ENCODE measurements at regions not wholly inside any gene's neighbourhood (a gene's known extent, or its start where the extent isn't known, plus 50 kb on each side); places are given as distances from the start of the nearest gene placed in this dataset.
"Not testable (repeated sequence)": the region's sequence is repeated elsewhere in the genome, so short reads cannot be mapped to it uniquely, and the experiment has no call there.

DNA sequence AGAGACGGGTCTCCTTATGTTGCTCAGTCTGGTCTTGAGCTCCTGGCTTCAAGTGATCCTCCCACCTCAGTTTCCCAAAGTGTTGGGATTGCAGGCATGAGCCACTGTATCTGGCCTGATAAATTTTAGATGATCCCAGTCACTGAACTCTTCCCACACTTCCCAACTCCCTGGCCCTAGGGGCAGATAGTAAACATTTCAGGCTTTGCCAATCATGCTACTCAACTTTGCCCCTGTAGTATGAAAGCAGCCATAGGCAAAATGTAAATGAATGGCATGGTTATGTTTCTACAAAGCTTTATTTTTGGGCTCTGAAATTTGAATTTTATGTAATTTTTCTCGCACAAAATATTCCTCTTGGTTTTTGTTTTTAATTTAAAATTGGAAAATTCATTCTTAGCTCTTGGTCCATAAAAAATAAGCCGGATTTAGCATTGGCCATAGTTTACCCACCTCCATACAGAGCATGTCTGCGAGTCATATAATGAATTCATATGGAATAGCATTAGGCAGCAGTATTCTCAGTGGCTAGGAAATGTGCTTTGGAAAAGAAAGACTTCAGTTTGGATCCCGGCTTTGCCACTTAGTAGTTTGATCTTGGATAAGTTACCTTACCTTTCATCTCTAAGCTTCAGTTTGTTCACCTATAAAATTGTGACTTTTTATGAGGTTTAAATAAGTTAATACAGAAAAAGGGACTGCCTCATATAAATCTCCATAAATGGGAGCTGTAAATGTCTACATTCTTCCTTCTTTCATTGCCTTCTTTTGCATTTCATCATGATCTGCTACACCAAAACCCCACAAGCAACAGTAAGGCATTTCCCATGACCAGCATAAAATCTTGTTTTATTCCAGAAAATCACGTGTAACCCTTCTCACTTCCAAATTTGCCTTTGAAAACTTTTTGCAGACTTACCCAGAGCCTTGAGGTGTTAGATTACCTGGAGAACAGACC is 360.3 kb upstream of the TPM1 start:
- TF ChIP-seq, protein P1, sequence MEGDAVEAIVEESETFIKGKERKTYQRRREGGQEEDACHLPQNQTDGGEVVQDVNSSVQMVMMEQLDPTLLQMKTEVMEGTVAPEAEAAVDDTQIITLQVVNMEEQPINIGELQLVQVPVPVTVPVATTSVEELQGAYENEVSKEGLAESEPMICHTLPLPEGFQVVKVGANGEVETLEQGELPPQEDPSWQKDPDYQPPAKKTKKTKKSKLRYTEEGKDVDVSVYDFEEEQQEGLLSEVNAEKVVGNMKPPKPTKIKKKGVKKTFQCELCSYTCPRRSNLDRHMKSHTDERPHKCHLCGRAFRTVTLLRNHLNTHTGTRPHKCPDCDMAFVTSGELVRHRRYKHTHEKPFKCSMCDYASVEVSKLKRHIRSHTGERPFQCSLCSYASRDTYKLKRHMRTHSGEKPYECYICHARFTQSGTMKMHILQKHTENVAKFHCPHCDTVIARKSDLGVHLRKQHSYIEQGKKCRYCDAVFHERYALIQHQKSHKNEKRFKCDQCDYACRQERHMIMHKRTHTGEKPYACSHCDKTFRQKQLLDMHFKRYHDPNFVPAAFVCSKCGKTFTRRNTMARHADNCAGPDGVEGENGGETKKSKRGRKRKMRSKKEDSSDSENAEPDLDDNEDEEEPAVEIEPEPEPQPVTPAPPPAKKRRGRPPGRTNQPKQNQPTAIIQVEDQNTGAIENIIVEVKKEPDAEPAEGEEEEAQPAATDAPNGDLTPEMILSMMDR (IDR thresholded peaks at IDR 0.05; ENCODE audit: borderline replicate concordance), result no peak
- intact Hi-C loops (cut with micrococcal nuclease), result no loop called here

DNA sequence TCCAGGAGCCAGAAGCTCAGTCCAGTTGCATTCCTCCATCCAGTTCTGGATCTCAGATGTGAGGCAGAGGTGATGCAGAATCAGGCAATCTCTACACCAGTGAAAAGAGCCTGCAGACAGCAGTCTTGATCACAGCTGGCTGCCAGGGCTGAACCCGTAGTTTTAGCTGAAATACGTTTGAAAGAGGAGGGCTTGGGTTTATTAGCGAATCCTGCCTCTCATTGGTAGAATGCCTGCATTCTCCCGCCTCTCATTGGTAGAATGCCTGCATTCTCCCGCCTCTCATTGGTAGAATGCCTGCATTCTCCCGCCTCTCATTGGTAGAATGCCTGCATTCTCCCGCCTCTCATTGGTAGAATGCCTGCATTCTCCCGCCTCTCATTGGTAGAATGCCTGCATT is 359.4 kb upstream of the TPM1 start:
- H3K27ac ChIP-seq (replicated peaks); H3K27me3 ChIP-seq (ENCODE audit: low read depth); H3K4me3 ChIP-seq; H3K9me3 ChIP-seq (replicated peaks); DNase-seq; intact Hi-C loops (cut with micrococcal nuclease): not testable (repeated sequence)
- H3K4me1 ChIP-seq, result peaks cover 16% of the 10 kb centered on the region
- H3K36me3 ChIP-seq, result peaks cover 24% of the 10 kb centered on the region

More for the DNA sequence above, 360.3 kb upstream of the TPM1 start:
- H3K4me3 ChIP-seq, result no peak overlapping the region
- H3K27me3 ChIP-seq (ENCODE audit: low read depth), result no peaks in the 10 kb centered on the region
- DNase-seq, result no peak
- H3K9me3 ChIP-seq (replicated peaks), result peaks cover 4% of the 10 kb centered on the region
- H3K36me3 ChIP-seq, result peaks cover 23% of the 10 kb centered on the region
- no peak overlapping the region for H3K27ac ChIP-seq (replicated peaks)
- peaks cover 16% of the 10 kb centered on the region for H3K4me1 ChIP-seq

DNA sequence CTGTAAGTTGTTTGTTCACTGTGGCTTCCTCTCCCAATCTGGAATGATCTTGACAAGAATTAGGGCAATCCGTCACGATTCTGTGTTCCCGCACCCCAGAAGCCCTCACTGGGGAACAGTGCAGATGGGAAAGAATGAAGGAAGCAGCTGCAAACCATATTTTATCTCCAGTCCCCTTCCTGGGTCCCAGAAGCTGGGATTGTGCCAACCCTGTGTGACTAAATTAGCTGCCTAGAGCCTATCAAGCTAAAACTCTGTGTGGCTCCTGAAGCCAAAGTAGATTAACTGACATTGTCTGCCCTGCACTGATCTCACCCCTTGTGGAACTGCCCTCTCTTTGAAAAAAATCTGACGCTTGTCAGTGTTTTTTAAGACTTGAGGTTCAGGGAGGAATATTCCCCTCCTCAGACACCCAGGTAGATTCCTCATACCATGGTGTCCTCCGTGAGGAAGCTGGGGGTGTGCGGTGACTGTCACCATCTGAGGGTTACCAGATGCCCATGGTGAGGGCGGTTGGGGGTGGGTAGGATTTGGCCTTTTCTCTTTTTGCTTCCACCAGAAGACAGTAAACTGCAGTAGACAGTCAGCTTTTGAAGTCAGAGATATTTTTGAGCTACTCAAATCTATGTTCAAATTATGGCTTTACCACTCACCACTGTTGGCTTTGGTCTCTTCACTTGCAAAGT is 358.3 kb upstream of the TPM1 start:
- peaks cover 15% of the 10 kb centered on the region for H3K36me3 ChIP-seq
- H3K27me3 ChIP-seq (ENCODE audit: low read depth), result no peaks in the 10 kb centered on the region
- peak overlapping the region; percentile 63 for H3K27ac ChIP-seq (replicated peaks)
- H3K4me3 ChIP-seq, result no peak overlapping the region
- peaks cover under 1% of the 10 kb centered on the region for H3K9me3 ChIP-seq (replicated peaks)
- no peak for DNase-seq
- intact Hi-C loops (cut with micrococcal nuclease), result no loop called here
- peaks cover 16% of the 10 kb centered on the region for H3K4me1 ChIP-seq
- TF ChIP-seq, protein P1 (IDR thresholded peaks at IDR 0.05; ENCODE audit: borderline replicate concordance), result no peak

DNA sequence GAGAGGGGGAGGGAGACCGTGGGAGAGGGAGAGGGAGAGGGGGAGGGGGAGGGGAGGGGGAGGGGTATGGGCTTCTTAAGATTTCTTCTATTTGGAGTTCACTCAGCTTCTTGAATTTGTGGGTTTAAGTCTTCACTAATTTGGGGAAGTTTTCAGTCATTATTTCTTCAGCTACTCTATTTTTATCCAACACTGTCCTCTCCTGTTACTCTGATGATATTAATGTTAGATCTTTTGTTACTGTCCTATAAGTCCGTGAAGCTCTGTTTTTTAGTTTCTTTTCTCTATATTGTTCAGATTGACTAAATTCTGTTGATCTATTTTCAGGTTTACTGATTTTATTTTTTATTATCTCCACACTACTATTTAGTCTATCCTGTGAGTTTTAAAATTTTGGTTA is 351.5 kb upstream of the TPM1 start:
- intact Hi-C loops (cut with micrococcal nuclease), result no loop called here
- Histone ChIP-seq H3K36me3 (peaks cover 46% of the 10 kb centered on the region), H3K9me3 (replicated peaks) (no peaks in the 10 kb centered on the region), H3K27ac (replicated peaks) (no peak overlapping the region), H3K4me1 (no peaks in the 10 kb centered on the region), H3K27me3 (ENCODE audit: low read depth) (no peaks in the 10 kb centered on the region), H3K4me3 (no peak overlapping the region)
- DNase-seq, result no peak
- TF ChIP-seq, protein P1 (IDR thresholded peaks at IDR 0.05; ENCODE audit: borderline replicate concordance), result peak; percentile 30

DNA sequence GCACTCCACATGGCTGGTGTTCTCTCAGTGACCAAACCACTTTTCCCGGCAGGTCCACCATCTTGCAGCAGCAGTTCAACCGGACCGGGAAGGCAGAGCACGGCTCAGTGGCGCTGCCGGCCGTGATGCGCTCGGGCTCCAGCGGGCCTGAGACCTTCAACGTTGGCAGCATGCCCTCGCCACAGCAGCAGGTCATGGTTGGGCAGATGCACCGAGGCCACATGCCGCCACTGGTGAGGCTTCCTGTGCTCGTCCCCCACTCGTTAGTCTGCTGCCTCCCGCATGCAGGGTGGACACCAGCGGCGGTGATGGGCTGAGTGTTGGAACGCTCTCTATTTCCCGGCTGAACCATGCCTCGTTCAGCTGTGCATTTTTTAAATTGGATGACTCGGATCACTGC is 344.9 kb upstream of the TPM1 start:
- TF ChIP-seq, protein P1 (IDR thresholded peaks at IDR 0.05; ENCODE audit: borderline replicate concordance), result no peak
- Histone ChIP-seq H3K4me1 (peaks cover 8% of the 10 kb centered on the region), H3K9me3 (replicated peaks) (no peaks in the 10 kb centered on the region), H3K27me3 (ENCODE audit: low read depth) (no peaks in the 10 kb centered on the region), H3K36me3 (peaks cover 98% of the 10 kb centered on the region), H3K27ac (replicated peaks) (no peak overlapping the region), H3K4me3 (no peak overlapping the region)
- intact Hi-C loops (cut with micrococcal nuclease), result no loop called here
- DNase-seq, result no peak

DNA sequence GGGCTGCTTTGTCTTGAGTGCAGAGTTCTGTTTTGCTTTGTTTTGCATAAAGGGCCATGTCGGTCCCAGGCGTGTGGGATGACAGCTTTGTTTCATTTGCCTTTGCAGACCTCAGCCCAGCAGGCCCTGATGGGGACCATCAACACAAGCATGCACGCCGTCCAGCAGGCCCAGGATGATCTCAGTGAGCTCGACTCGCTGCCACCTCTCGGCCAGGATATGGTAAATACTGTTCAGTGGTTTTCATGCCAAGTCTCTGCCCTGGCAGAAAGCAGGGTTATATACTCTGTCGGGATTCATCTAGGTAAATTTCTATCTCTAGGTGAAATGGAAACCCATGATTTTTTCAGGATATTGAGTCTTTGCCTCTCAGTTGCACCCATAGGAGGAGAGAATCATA is 343.9 kb upstream of the TPM1 start:
- TF ChIP-seq, protein P1 (IDR thresholded peaks at IDR 0.05; ENCODE audit: borderline replicate concordance), result no peak
- intact Hi-C loops (cut with micrococcal nuclease), result no loop called here
- no peak for DNase-seq
- H3K27ac ChIP-seq (replicated peaks), result no peak overlapping the region
- peaks cover 96% of the 10 kb centered on the region for H3K36me3 ChIP-seq
- H3K27me3 ChIP-seq (ENCODE audit: low read depth), result no peaks in the 10 kb centered on the region
- no peaks in the 10 kb centered on the region for H3K9me3 ChIP-seq (replicated peaks)
- peaks cover 8% of the 10 kb centered on the region for H3K4me1 ChIP-seq
- no peak overlapping the region for H3K4me3 ChIP-seq
